ENCODE measurements at regions not wholly inside any gene's neighbourhood (a gene's known extent, or its start where the extent isn't known, plus 50 kb on each side); places are given as distances from the start of the nearest gene placed in this dataset.

GRCh38 chr6:80767808-80768207, 661.3 kb downstream of the BCKDHB start:
- DNase-seq: no peak
- WGBS (ENCODE audit: insufficient coverage): no CpG with 5 or more reads among the region's 2 CpGs
- no peaks in the 10 kb centered on the region for H3K27me3 Mint-ChIP-seq (ENCODE audit: low read depth in 3 of 3)
- Histone ChIP-seq H4K20me1 (ENCODE audit: insufficient read depth, low read length) (no peaks in the 10 kb centered on the region), H3K27ac (ENCODE audit: low read depth in 1 of 2, low read length in 2 of 2) (no peak overlapping the region), H3K9me3 (replicated peaks in 1 of 2; ENCODE audit: control insufficient read depth in 1 of 2, insufficient read depth in 1 of 2, low read length in 2 of 2) (no peaks in the 10 kb centered on the region), H3K36me3 (replicated peaks in 1 of 2; ENCODE audit: control insufficient read depth in 1 of 2, insufficient read depth in 2 of 2, low read length in 2 of 2) (no peaks in the 10 kb centered on the region), H3K79me2 (ENCODE audit: insufficient read depth, low read length) (no peaks in the 10 kb centered on the region), H3K27me3 (ENCODE audit: control insufficient read depth in 2 of 2, insufficient read depth in 2 of 2, low read length in 2 of 2) (no peaks in the 10 kb centered on the region), H3K4me3 (replicated peaks in 1 of 3; ENCODE audit: low read depth in 2 of 3, low read length in 3 of 3) (no peak overlapping the region), H3K4me1 (ENCODE audit: control insufficient read depth in 1 of 2, insufficient read depth in 2 of 2, low read length in 2 of 2) (no peaks in the 10 kb centered on the region), H3K9ac (ENCODE audit: insufficient read depth, low read length, poor library complexity, severe bottlenecking) (no peak overlapping the region), H2AFZ (ENCODE audit: insufficient read depth, low read depth, low read length, poor library complexity, severe bottlenecking) (no peak overlapping the region), H3K4me2 (replicated peaks; ENCODE audit: extremely low read depth, low read length, poor library complexity, severe bottlenecking) (no peak overlapping the region)
- H3K27ac Mint-ChIP-seq: no peak overlapping the region
- no peak for TF ChIP-seq CTCF (IDR thresholded peaks at IDR 0.05)
- H3K4me1 Mint-ChIP-seq: no peaks in the 10 kb centered on the region
- intact Hi-C loops (cut with micrococcal nuclease): no loop called here
- H3K36me3 Mint-ChIP-seq: no peaks in the 10 kb centered on the region
- H3K9me3 Mint-ChIP-seq: peaks cover 0 to 5% (median 0%) of the 10 kb centered on the region in 7 donors
- H3K4me3 Mint-ChIP-seq: no peak overlapping the region

GRCh38 chr6:80744213-80744612, 637.7 kb downstream of the BCKDHB start:
- H3K4me3 ChIP-seq (replicated peaks in 1 of 3; ENCODE audit: low read depth in 2 of 3, low read length in 3 of 3): no peak overlapping the region
- intact Hi-C loops (cut with micrococcal nuclease): no loop called here
- no peaks in the 10 kb centered on the region for H3K27me3 ChIP-seq (ENCODE audit: control insufficient read depth in 2 of 2, insufficient read depth in 2 of 2, low read length in 2 of 2)
- no peak for DNase-seq
- no peaks in the 10 kb centered on the region for H4K20me1 ChIP-seq (ENCODE audit: insufficient read depth, low read length)
- H3K27me3 Mint-ChIP-seq (ENCODE audit: low read depth in 3 of 3): peaks cover 0 to 2% (median 0%) of the 10 kb centered on the region in 3 donors
- no peak overlapping the region for H3K9ac ChIP-seq (ENCODE audit: insufficient read depth, low read length, poor library complexity, severe bottlenecking)
- TF ChIP-seq CTCF (IDR thresholded peaks at IDR 0.05): no peak
- H2AFZ ChIP-seq (ENCODE audit: insufficient read depth, low read depth, low read length, poor library complexity, severe bottlenecking): no peak overlapping the region
- no peaks in the 10 kb centered on the region for H3K4me1 ChIP-seq (ENCODE audit: control insufficient read depth in 1 of 2, insufficient read depth in 2 of 2, low read length in 2 of 2)
- H3K4me2 ChIP-seq (replicated peaks; ENCODE audit: extremely low read depth, low read length, poor library complexity, severe bottlenecking): no peak overlapping the region
- H3K79me2 ChIP-seq (ENCODE audit: insufficient read depth, low read length): no peaks in the 10 kb centered on the region
- H3K36me3 ChIP-seq (replicated peaks in 1 of 2; ENCODE audit: control insufficient read depth in 1 of 2, insufficient read depth in 2 of 2, low read length in 2 of 2): no peaks in the 10 kb centered on the region
- no peak overlapping the region for H3K27ac Mint-ChIP-seq
- no peaks in the 10 kb centered on the region for H3K9me3 ChIP-seq (replicated peaks in 1 of 2; ENCODE audit: control insufficient read depth in 1 of 2, insufficient read depth in 1 of 2, low read length in 2 of 2)
- peaks cover 0 to 6% (median 4%) of the 10 kb centered on the region in 7 donors for H3K9me3 Mint-ChIP-seq
- H3K36me3 Mint-ChIP-seq: no peaks in the 10 kb centered on the region
- H3K27ac ChIP-seq (ENCODE audit: low read depth in 1 of 2, low read length in 2 of 2): no peak overlapping the region
- H3K4me3 Mint-ChIP-seq: no peak overlapping the region
- H3K4me1 Mint-ChIP-seq: no peaks in the 10 kb centered on the region

All from CD14-positive monocyte (primary cell).